Liver (tissue), 8 donors: ENCODE measurements at regions not wholly inside any gene's neighbourhood (a gene's known extent, or its start where the extent isn't known, plus 50 kb on each side); places are given as distances from the start of the nearest gene placed in this dataset.

Experiments
- DNase-seq: peaks from one replicate; pipeline ENCODE4 v3.0.0-alpha.2; 2017; ENCODE audit warnings: low spot score
- H3K27ac ChIP-seq, 2 donors: one replicate each; pipeline ENCODE4 v1.7.0; 2013; ENCODE audit warnings: inconsistent platforms in 2 of 2, low read length in 2 of 2, control low read depth in 1 of 2, low read depth in 1 of 2, mild to moderate bottlenecking in 1 of 2
- H3K27me3 ChIP-seq, 4 donors: one replicate each; pipeline versions ENCODE4 v1.6.1 to v1.7.0; 2013; ENCODE audit warnings: low read length in 3 of 4, inconsistent platforms in 1 of 4, mild to moderate bottlenecking in 1 of 4, moderate library complexity in 1 of 4; ENCODE audit not compliant: control insufficient read depth in 4 of 4, insufficient read depth in 4 of 4
- H3K36me3 ChIP-seq, 4 donors: one replicate each; pipeline versions ENCODE4 v1.6.1 to v1.7.0; 2013; ENCODE audit warnings: low read length in 3 of 4, mild to moderate bottlenecking in 3 of 4, low read depth in 1 of 4, moderate library complexity in 1 of 4; ENCODE audit not compliant: control insufficient read depth in 4 of 4, insufficient read depth in 3 of 4
- H3K4me1 ChIP-seq, 4 donors: one replicate each; pipeline versions ENCODE4 v1.6.1 to v1.7.0; 2013; ENCODE audit warnings: low read length in 3 of 4, mild to moderate bottlenecking in 3 of 4, moderate library complexity in 1 of 4; ENCODE audit not compliant: control insufficient read depth in 4 of 4, insufficient read depth in 4 of 4
- H3K4me3 ChIP-seq, 3 donors: one replicate each; pipeline versions ENCODE4 v1.6.1 to v1.7.0; 2013; ENCODE audit warnings: low read length in 3 of 3, control low read depth in 1 of 3, low read depth in 1 of 3, mild to moderate bottlenecking in 1 of 3
- H3K9ac ChIP-seq, 2 donors: one replicate each; pipeline ENCODE4 v1.7.0; 2013; ENCODE audit warnings: low read length in 2 of 2, mild to moderate bottlenecking in 2 of 2, moderate library complexity in 2 of 2, control low read depth in 1 of 2, low read depth in 1 of 2
- H3K9me3 ChIP-seq, 4 donors: one replicate each; pipeline versions ENCODE4 v1.6.1 to v1.7.0; 2013; ENCODE audit warnings: low read length in 3 of 4; ENCODE audit not compliant: control insufficient read depth in 4 of 4
- ATF3 ChIP-seq: IDR thresholded peaks from 2 replicates; pipeline ENCODE4 v1.6.1; 2016; ENCODE audit warnings: antibody characterized with exemption
- CTCF ChIP-seq: fragments of 150-350 bp; IDR thresholded peaks from 2 replicates; pipeline ENCODE4 v1.5.1; 2017; ENCODE audit warnings: improper control_type of control experiment, low read depth, low read length; ENCODE audit not compliant: missing input control
- EGR1 ChIP-seq, 2 donors: IDR thresholded peaks; 2 replicates each; pipeline ENCODE4 v1.6.1; 2016 to 2018; ENCODE audit warnings: antibody characterized with exemption in 2 of 2, low read depth in 2 of 2
- GABPA ChIP-seq, 2 donors: IDR thresholded peaks in 1 of 2; conservative IDR thresholded peaks in 1 of 2; 2 replicates each; pipeline ENCODE4 v1.6.1; 2016; ENCODE audit warnings: antibody characterized with exemption in 2 of 2, mild to moderate bottlenecking in 1 of 2, moderate library complexity in 1 of 2
- HNF4G ChIP-seq: IDR thresholded peaks from 2 replicates; pipeline ENCODE4 v1.6.1; 2016; ENCODE audit warnings: antibody characterized with exemption
- JUND ChIP-seq, 2 donors: IDR thresholded peaks; 2 replicates each; pipeline ENCODE4 v1.6.1; 2016; ENCODE audit warnings: antibody characterized with exemption in 2 of 2
- NR2F2 ChIP-seq: IDR thresholded peaks from 2 replicates; pipeline ENCODE4 v1.6.1; 2016; ENCODE audit warnings: antibody characterized with exemption
- RAD21 ChIP-seq, 2 donors: IDR thresholded peaks; 2 replicates each; pipeline ENCODE4 v1.6.1; 2016; ENCODE audit warnings: antibody characterized with exemption in 2 of 2, mild to moderate bottlenecking in 2 of 2
- REST ChIP-seq: IDR thresholded peaks from 2 replicates; pipeline ENCODE4 v1.6.1; 2016; ENCODE audit warnings: antibody characterized with exemption, mild to moderate bottlenecking
- TAF1 ChIP-seq: conservative IDR thresholded peaks from 2 replicates; pipeline ENCODE4 v1.6.1; 2016; ENCODE audit warnings: antibody characterized with exemption, mild to moderate bottlenecking
- YY1 ChIP-seq: IDR thresholded peaks from 2 replicates; pipeline ENCODE4 v1.6.1; 2016; ENCODE audit warnings: antibody characterized with exemption, mild to moderate bottlenecking
- WGBS: extraction: QIAGEN DNeasy Blood & Tissue Kit; methylation state at CpG from one replicate; pipeline ENCODE4 v1.1.7; 2013; 5-methylcytosine and 5-hydroxymethylcytosine counted together
- donor health status: healthy.
- donor health status: healthy.
- donor health status: healthy.
- donor health status: healthy.
- donor health status: healthy.

- DNase-seq: no peak
- WGBS: 12% methylated on average over 4 of the region's 4 CpGs
- Histone ChIP-seq H3K36me3 (no peaks in the 10 kb centered on the region), H3K9me3 (no peaks in the 10 kb centered on the region), H3K4me3 (no peak overlapping the region), H3K27ac (no peak overlapping the region), H3K4me1 (no peaks in the 10 kb centered on the region), H3K9ac (no peak overlapping the region), H3K27me3 (peaks cover 0 to 10% (median 0%) of the 10 kb centered on the region in 4 donors)
- TF ChIP-seq HNF4G (no peak), ATF3 (no peak), EGR1 (IDR thresholded peaks at IDR 0.05; ENCODE audit: low read depth in 2 of 2) (no peak), CTCF (no peak), RAD21 (IDR thresholded peaks at IDR 0.05) (no peak), TAF1 (no peak), REST (no peak)
These were observed 69.4 kb upstream of the KCNG1 start for GRCh38 chr20:51092338-51092737.

GRCh38 chr20:51091406-51092195, 68.7 kb upstream of the KCNG1 start:
- Histone ChIP-seq H3K9ac (no peak overlapping the region), H3K4me3 (no peak overlapping the region), H3K4me1 (no peaks in the 10 kb centered on the region), H3K27me3 (peaks cover 0 to 10% (median 0%) of the 10 kb centered on the region in 4 donors), H3K9me3 (no peaks in the 10 kb centered on the region), H3K27ac (no peak overlapping the region), H3K36me3 (no peaks in the 10 kb centered on the region)
- DNase-seq: no peak
- 33% methylated on average over 12 of the region's 12 CpGs for WGBS
- no peak for TF ChIP-seq JUND (IDR thresholded peaks at IDR 0.05)
- TF ChIP-seq HNF4G: no peak
- TF ChIP-seq YY1: no peak
- TF ChIP-seq GABPA (IDR thresholded peaks at IDR 0.05 in 1 of 2, conservative IDR thresholded peaks at IDR 0.05 in 1 of 2): no peak
- TF ChIP-seq RAD21 (IDR thresholded peaks at IDR 0.05): no peak
- no peak for TF ChIP-seq TAF1
- TF ChIP-seq ATF3: no peak
- TF ChIP-seq NR2F2: no peak
